ENCODE measurements at regions not wholly inside any gene's neighbourhood (a gene's known extent, or its start where the extent isn't known, plus 50 kb on each side); places are given as distances from the start of the nearest gene placed in this dataset.

DNA sequence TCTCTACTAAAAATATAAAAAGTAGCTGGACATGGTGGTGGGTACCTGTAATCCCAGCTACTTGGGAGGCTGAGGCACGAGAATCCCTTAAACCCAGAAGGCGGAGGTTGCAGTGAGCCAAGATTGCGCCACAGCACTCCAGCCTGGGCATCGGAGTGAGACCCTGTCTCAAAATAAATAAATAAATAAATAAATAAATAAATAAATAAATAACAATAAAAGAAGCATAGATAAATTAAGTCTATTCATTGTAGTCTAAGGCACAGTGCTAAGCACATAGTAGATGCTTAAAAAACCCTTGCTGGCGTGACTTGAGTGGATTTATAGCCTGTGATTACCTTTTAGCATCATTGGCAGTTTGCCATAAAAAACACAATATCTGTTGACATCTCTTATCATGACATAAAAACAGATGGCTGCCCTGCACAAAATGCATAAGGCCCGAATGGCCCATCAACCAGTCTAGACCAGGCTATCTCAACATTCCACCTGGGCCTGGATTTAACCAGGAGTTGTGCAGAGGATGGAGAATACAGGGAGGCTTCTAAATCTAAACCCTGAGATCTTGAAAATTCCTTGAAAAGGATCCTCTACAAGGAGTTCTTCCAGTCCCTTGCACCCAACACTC is 94.9 kb downstream of the PRLHR start:
- DNase-seq = no peak

DNA sequence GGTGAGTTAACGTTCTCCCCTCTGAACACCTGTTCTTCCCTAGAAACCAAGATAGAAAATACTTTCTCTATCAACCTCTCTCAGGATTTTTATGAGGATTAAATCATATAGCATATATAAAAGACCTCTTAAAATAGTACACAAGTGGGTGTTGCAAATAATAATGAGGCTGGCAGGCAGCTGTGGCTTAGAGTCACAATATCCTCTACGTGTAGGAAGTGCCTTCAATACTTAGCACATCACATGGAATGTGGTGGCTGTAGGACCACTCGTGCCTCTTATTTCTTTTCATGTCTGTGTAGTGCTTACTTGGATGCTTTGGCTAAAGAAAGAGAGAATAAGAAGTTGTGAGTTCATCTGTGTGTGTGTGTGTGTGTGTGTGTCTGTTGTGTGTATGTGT is 96.3 kb downstream of the PRLHR start:
- DNase-seq = no peak

DNA sequence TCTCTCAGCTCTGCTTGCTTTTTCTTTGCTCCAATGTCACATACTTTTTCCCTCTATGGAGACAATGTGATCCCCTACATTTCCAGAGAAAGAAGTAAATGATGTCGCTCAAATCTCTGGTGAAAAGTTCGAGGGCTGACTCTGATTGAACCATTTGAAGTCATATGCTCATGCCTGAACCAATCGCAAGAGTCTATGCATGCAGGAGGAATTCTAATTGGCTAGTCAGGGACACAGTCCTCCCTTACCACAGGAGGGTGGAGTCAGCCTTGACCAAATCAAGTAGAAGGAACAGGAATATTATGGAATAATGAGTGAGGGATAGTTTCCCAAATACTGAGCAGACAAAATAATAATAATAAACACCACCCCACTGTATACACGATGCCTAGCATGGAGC is 96.8 kb downstream of the PRLHR start:
- DNase-seq = no peak

DNA sequence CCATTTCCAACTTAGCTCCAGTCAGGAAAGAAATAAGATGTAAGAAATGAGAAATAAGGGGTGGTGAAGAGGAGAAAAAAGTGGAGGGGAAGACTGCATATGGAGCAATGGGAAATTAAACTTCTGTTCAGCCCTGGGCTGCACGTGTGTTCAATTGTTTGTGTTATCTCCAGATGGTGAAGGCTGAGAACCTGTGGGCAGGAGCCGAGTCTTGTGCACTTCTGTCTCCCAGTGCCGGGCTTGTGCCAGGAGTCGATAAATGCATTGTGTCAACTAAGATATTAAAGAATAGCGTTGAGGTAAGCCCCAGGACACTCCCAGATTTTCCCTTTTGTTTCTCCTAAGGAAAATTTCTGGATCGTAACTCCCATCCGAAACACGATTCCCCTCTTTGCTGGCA is 98.2 kb downstream of the PRLHR start:
- no peak for DNase-seq

DNA sequence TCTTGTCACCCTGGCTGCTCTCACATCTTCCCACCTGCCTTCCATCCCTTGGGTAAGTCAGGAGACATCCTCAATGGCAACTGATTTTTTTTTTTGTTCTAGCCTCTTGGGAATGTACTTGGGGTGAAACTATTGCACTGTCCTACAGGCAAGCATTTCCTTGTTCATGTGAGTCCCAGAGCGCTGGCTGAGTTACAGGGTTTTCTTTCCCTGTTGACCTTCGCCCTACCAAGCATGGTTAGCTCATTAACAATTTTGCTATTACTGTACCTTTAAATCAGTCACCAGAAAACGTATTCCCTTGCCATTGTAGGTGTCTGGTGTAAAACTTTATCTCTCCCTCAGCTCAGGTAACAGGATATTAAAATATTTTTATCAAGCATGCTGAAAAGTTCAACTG is 98.9 kb downstream of the PRLHR start:
- no peak for DNase-seq

DNA sequence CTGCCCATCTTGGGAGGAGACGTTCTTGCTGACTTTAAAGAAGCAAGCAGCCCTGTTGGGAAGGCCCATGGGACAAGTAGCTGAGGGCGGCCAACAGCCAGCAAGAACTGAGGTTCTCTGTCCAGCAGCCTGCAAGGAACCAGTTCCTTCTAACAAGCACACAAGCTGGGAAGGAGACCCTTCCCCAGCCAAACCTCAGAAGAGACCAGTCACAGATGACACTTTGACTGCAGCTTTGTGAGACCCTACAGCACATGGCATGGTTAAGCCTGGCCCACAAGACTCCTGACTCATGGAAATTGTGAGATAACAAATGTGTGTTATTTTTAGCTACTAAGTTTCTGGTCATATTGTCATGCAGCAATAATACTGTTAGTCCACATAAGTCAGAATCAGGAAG is 99.9 kb downstream of the PRLHR start:
- no peak for DNase-seq

DNA sequence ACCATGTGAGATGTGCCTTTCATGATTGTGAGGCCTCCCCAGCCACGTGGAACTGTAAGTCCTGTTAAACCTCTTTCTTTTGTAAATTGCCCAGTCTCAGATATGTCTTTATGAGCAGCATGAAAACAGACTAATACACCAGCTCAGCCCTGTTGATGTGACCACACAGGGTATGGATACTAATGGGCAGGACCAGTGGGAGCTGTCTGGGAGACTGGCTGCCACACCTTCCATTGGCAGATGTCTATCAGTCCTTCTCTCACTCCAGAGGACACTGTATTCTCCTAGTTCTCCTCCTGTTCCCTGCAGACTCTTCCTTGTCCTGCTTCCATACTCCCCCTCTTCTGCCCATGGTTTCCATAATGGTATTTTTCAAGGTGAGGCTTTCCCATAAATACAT is 104.4 kb downstream of the PRLHR start:
- no peak for DNase-seq

DNA sequence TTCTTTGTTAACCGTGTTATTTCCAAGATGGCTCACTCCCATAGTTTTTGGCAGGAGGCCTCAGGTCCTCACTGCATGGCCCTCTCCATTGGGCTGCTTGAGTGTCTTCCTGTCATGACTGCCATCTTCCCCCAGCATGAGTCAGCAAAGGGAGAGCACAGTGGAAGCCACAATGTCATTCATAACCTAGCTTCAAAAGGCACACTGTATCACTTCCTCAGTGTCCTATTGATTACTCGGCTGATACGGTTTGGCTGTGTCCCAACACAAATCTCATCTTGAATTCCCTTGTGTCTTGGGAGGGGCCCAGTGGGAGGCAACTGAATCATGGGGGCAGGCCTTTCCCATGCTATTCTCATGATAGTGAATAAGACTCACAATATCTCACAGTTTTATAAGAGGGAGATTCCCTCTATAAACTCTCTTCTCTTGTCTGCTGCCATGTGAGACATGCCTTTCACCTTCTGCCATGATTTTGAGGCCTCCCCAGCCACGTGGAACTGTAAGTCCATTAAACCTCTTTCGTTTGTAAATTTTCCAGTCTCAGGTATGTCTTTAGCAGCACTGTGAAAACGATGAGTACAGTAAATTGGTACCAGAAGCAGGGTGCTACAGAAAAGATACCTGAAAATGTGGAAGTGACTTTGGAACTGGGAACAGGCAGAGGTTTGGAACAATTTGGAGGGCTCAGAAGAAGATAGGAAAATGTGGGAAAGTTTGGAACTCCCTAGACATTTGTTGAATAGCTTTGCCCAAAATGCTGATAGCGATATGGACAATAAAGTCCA is 106.5 kb downstream of the PRLHR start:
- DNase-seq = no peak

DNA sequence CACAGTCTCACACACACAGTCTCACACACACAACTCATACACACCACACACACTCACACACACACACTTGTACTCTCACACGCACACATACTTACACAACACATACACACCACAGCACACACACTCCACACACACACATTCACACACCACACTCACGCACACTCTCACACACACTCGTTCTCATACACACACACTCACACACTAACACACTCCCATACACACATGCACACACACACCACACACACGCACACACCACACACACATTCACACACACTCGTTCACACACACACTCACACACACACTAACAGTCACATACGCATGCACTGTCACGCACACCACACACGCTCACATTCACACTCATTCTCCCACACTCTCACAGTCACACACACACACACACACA is 109.8 kb downstream of the PRLHR start:
- DNase-seq = no peak

DNA sequence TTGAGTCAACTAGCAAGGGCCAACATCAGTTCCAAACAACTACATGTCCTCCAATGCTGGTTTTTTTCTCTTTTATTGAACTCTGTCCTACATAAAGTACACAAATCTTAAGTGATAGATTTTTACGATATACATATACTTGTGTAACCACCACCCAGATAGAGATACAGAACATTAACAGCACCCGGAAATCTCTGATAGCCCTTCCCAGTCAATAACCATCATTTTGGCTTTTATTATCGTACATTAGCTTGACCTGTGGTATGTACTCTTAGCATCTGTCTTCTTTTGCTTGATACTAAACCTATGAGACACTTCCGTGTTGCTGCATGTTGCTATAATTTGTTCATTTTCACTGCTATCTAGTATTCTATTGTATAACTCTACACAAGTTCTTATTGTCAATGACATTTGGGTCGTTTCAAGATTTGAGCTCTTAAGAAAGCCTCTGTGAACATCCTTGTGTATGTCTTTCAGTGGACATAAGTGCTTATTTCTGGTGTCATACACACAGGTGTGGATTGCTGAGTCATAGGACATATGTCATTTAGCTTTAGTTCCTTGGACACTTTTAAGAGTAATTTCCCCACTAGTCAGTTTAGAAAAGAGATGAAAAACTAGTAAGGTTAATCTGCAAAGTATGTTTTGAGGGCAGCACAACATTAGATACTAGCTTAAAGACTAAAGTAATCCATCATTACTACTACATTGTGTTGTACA is 111.1 kb downstream of the PRLHR start:
- DNase-seq = no peak

DNA sequence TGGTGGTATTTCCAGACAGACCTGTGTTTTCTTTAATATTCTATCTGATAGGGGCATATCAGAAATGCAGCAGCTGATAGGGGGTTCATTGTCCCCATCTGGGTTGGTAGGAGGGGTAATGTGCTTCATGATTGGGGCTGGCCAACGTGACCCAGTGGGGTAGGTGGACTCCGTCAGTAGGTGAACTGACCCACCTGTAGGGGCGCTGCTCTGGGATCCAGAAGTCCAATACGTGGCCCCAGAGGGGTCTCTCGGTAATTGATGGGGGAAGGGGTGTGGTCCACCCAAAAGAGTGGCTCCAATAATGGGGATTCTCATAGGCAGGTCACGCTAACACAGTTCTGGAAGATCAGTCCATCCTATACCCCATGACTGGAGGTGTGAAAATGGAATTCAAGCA is 112.0 kb downstream of the PRLHR start:
- no peak for DNase-seq

DNA sequence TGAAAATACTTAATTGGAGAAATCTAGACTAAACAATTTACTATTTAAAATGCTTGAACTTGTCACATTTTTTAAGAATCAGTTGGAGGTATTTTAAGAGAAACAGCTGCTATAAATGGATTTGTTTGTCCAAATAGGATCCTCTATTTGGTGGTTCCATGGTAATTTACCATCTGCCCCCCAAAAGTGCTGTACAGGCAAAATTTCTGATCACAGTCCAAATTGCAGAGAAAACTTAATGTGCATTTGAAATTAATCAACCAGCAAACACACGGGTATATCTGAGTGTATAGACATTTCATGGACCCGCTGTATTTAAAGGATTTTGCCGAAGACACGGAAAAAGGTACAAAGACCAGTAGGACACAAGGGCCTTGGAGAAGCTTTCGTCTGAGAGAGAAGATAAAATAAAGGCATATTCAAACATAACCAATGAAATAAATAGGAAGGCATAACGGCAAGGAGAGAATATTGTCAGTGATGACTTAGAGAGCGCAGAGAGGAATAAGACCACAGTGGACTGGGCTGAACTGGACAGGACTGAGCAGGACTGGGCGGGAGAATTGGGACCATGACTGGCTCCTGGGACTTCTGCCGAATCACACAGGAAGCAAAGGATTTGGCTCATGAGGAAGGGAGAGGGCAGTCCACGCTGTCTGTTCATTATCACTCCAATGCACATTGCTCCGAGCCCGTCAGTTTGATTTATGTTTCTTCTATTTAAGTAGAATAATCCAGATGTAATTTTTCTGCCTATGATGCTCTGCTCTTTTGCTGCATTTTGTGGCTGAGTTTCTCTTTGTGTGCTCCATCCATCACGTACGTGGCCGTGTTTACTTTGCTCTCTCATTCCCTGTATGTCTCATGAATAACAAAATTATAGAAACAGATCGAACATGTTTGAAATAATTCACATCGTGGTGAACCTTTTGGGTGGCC is 112.8 kb downstream of the PRLHR start:
- DNase-seq = no peak

DNA sequence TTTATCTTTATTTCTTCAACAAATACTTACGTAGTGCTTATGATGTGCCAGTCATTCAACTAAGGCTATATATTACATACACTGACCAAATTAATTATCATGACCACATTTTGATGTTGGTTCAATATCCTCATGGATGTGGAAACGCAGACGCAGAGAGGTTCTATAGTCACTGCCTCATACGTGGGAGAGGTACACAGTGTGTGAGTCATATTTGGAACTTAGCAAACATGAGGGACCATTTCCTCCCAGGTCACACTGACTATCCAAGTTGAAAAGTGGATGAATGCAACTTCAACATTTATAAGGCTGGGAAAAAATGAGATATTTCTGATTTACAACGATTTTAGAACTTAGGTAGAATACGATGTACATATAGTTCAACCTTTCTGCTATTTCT is 113.6 kb downstream of the PRLHR start:
- no peak for DNase-seq

DNA sequence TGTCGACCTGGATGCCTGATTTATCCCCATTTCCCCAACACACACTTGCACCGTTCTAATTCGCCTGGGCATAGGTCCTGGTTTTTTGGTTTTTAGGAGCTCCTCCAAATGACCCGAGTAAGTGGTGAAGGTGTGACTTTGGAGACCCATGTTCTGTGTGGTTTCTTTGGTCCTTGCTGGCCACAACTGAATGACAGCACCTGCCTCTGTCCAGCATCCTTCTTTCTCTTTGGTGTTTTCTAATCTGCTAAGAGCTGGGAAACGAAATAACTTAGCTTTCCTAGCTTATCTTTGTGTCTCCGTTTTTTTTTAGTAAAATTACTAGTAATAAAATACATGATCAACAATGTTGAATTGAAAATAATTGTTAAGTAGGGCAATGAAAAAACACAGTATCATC is 120.2 kb downstream of the PRLHR start:
- DNase-seq = no peak

DNA sequence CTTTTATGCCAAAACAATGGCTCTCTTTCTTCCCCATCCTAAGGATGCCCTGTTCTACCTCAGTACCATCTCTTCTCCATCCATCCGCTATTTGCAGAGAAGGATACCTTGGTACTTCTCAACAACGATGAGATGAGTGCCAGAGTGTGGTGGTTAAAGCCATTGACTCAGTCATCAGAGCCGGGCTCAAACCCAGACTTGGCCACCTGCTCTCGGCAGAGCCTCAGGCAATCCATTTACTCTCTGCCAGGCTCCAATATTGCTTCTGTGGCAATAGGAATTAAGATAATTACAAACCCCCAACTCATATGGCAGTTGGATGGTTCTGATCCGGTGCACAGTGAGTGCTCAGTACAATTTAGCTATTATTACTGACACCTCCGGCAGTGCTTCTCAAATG is 121.3 kb downstream of the PRLHR start:
- DNase-seq = no peak

DNA sequence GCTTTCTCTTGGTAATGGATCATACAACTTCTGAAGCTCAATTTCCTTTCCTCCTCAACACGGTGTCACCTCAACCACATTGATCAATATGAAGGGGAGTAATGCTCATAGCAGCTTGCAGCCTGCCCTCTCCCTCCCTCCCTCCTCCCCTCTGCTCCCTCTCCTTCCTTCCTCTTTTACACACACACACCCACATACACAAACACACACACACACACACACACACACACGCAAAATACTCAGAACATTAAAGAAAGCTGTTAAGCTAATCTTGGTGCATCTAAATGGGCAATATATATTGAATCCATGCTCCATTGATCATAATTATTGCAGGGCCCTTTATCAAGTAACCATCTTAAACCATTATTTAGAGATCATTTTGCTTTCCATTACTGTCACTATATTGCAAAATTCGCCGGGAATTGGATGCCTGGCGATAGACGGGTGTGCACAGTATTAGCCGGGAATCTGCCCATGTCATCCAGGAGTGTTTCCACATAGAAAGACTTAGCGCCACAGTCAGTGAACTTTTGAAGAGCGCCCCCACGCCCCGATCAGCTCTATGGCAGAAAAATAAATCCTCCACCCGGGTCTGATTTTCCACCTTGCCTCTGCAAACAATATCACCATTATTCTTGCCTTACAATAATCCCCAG is 122.0 kb downstream of the PRLHR start:
- DNase-seq = no peak

DNA sequence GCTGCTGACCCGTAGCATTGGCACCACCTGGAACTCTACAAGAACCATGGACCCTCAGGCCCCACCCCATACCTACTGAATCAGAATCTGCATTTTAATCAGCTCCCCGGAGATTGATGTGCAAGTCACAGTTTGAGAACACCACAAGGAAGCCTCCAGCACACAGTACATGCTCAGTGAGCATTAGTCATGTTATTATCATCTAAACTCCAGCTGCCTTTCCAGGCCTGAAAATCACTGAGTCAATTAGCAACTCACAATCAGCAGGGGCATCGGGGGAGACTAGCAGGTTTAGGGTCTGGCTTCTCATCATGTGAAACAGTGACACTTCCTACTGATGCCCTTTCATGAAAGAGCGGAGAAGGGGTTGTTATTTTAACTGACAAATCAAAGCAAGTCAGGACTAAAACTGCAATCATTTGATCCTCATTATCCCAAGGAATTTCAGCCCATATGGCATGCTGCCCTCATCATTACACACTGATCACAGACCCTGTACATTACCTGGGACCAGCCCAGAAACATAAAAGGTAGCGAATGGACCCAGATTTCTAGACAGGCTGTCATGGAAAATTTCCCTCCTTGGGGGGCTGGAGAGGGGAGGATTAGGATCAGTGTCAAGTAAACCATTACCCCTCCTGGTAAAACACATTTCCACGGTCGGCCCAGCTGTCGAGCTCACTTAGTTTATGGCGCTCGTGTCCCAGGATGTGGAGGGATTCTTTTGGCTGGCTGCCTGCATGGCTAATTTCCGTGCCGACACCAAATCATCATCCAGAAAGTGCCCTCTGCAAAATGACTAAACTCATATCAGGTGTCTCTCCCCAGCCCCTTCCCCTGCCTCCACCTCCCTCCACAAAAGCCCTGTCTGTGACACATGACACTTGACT is 122.8 kb downstream of the PRLHR start:
- no peak for DNase-seq

DNA sequence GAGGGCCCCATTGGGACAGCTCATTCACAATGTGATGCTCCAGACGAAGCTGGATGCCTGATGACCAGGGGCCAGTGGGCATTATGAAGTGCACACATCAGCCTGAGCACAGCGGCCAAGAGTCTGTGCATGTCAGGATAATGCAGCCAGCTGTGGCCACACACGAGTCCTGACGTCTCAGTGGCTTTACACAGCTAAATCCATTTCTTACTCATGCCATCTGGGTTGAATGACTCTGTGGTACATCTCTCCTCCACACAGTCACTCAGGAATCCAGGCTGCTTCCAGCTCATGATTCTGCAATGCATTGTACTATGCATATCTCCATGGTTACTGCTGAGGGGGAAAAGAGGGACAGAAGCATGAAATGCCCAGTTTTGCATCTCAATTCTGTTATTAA is 123.6 kb downstream of the PRLHR start:
- DNase-seq = no peak

DNA sequence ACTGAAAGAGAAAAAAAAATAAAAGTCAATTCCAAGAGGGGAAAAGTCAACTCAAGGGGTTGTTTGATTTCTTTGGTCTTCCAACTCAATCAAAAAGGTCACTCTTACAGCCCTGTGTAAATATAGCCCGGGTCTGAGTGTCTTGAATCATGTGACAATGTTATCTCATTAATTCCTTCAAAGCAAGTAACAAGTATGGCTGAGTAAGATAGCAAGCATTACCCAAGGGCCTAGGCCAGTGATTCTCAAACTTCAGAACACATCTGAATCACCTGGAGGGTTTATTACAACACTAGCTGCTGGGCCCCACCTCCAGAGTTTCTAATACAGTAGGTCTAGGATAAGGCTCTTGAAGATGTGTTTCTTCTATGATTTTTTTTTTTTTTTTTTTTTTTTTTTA is 125.0 kb downstream of the PRLHR start:
- DNase-seq = no peak

DNA sequence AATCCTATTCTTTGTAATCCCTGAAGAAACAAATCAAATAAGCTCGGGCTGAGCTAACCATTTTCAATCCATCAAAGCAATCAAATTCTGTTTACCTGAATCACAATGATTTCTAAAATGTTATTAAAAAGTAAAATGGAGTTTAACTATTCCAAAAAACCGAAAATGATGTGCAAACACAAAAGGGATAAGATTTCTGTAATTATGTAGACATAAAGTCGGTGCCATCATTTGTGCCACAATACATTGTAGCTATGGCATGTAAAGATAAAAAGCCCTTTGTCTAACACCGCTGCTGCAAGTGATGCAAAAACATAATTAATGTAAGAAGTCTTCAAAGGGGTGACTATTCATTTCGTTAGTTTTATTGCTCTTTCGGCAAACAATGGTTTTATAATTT is 125.1 kb upstream of the FAM204A start:
- DNase-seq = no peak

DNA sequence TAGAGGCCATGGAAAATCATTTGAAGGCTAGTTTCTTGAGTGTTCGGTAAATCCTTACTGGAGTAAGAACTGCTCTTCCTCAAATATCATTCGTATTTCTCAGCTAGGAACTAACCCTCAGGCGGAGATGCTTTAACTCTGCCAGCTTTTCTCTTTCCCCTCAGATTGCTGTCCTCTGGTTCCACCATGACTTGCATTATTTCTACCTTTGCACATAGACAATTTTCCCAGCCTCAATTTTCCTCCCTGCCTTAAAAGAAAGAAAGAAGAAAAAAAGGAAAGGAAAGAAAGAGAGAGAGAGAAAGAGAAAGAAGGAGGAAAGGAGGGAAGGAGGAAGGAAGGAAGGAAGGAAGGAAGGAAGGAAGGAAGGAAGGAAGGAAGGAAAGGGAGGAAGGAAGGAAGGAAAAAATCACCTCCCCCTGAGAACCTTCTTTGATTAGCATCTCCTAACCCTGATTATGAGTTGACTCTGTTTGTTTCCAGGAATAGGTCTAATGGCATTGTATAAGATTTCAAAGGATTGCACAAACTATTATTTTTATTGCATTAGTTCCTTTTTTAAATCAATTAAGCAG is 123.3 kb upstream of the FAM204A start:
- no peak for DNase-seq

Data from SIG-M5 (cell line).